ENCODE measurements at regions not wholly inside any gene's neighbourhood (a gene's known extent, or its start where the extent isn't known, plus 50 kb on each side); places are given as distances from the start of the nearest gene placed in this dataset.

- TF ChIP-seq CTCF (conservative IDR thresholded peaks at IDR 0.05; ENCODE audit: low read depth, low read length): no peak
- no peak for TF ChIP-seq EZH2 (IDR thresholded peaks at IDR 0.05; ENCODE audit: borderline replicate concordance, low read depth, low read length, poor library complexity, severe bottlenecking)
These were observed 57.1 kb upstream of the KIF2B start for GRCh38 chr17:53765609-53766008.

All from A673 (cell line).